GM19455 (cell line): ENCODE measurements at regions not wholly inside any gene's neighbourhood (a gene's known extent, or its start where the extent isn't known, plus 50 kb on each side); places are given as distances from the start of the nearest gene placed in this dataset.

Experiments
- ATAC-seq: cut with Tn5 transposase; IDR thresholded peaks from one replicate; pipeline ENCODE4 v1.9.1; 2021; ENCODE audit not compliant: unreplicated experiment

- no peak for ATAC-seq
Measured at GRCh38 chr7:25863005-25863728, 288.8 kb upstream of the NFE2L3 start.

GRCh38 chr7:25863729-25864110, 288.3 kb upstream of the NFE2L3 start:
- no peak for ATAC-seq

GRCh38 chr7:25864511-25864910, 287.5 kb upstream of the NFE2L3 start:
- no peak for ATAC-seq

GRCh38 chr7:25864943-25865751, 286.9 kb upstream of the NFE2L3 start:
- ATAC-seq: no peak

GRCh38 chr7:25868509-25868908, 283.5 kb upstream of the NFE2L3 start:
- ATAC-seq: no peak

GRCh38 chr7:25870574-25870973, 281.4 kb upstream of the NFE2L3 start:
- ATAC-seq: no peak

- ATAC-seq: no peak
Measured at GRCh38 chr7:25876092-25876491, 275.9 kb upstream of the NFE2L3 start.

- no peak for ATAC-seq
Measured at GRCh38 chr7:25877802-25878789, 273.9 kb upstream of the NFE2L3 start.

GRCh38 chr7:25879799-25880198, 272.2 kb upstream of the NFE2L3 start:
- no peak for ATAC-seq

- ATAC-seq: no peak
Measured at GRCh38 chr7:25881317-25882037, 270.5 kb upstream of the NFE2L3 start.

- ATAC-seq: no peak
Measured at GRCh38 chr7:25882151-25882773, 269.7 kb upstream of the NFE2L3 start.

- ATAC-seq: no peak
Measured at GRCh38 chr7:25884265-25884828, 267.7 kb upstream of the NFE2L3 start.

- no peak for ATAC-seq
Measured at GRCh38 chr7:25885057-25885576, 266.9 kb upstream of the NFE2L3 start.

- no peak for ATAC-seq
Measured at GRCh38 chr7:25886387-25887240, 265.4 kb upstream of the NFE2L3 start.

- no peak for ATAC-seq
Measured at GRCh38 chr7:25887266-25887665, 264.7 kb upstream of the NFE2L3 start.

GRCh38 chr7:25887795-25888559, 264.0 kb upstream of the NFE2L3 start:
- ATAC-seq: no peak

- no peak for ATAC-seq
Measured at GRCh38 chr7:25889765-25890164, 262.2 kb upstream of the NFE2L3 start.

GRCh38 chr7:25891591-25891990, 260.4 kb upstream of the NFE2L3 start:
- ATAC-seq: no peak
